ENCODE measurements at regions not wholly inside any gene's neighbourhood (a gene's known extent, or its start where the extent isn't known, plus 50 kb on each side); places are given as distances from the start of the nearest gene placed in this dataset.
"Not testable (repeated sequence)": the region's sequence is repeated elsewhere in the genome, so short reads cannot be mapped to it uniquely, and the experiment has no call there.

- not testable (repeated sequence) for TF ChIP-seq CTCF, POLR2A (IDR thresholded peaks at IDR 0.05)
These were observed 1226.8 kb upstream of the EPHA6 start for GRCh38 chr3:95587641-95588040.
